Renal cortical epithelial cell (primary cell): ENCODE measurements at regions not wholly inside any gene's neighbourhood (a gene's known extent, or its start where the extent isn't known, plus 50 kb on each side); places are given as distances from the start of the nearest gene placed in this dataset.

Source experiments
- DNase-seq: peaks from one replicate; pipeline ENCODE4 v3.0.0-alpha.2; 2011; ENCODE audit warnings: low read depth

DNA sequence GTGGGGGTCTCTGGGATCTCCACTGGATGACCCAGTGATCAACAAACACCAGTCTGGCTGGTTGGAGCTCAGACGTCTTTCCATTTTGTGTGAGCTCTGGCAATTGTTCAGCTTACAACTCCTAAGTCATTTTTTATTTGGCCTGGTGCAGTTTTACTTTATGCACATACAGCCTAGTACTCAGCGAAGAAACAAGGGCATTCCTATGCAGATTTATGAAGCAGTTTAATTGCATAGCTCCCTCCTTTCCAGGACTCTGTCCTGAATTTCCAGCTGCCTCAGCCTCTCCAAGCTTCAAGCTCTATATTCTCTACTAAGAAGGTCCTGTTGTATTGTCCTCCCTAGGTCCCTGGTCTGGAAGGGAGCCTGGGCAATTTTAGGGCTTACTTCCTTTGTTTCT lies 145.6 kb upstream of the GALNT17 start:
- no peak for DNase-seq

DNA sequence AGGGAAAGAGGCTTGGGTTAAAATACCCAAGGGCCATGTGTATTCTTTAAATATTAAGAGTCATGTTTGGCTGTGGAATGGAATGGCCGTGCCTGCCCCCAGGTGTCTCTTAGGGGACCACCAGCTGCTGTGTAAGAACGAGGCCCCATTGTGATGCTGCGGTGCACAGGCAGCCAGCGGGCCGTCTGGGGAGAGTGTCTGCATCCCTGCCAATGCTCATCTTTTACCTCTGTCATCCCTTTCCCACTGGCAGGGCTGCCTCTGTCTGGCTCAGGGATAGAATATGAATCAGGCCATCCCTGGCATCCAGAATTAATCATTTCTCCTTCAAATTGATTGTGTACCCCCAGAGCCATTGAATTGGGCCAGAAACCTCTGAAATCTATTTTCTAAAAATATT lies 137.8 kb upstream of the GALNT17 start:
- no peak for DNase-seq

DNA sequence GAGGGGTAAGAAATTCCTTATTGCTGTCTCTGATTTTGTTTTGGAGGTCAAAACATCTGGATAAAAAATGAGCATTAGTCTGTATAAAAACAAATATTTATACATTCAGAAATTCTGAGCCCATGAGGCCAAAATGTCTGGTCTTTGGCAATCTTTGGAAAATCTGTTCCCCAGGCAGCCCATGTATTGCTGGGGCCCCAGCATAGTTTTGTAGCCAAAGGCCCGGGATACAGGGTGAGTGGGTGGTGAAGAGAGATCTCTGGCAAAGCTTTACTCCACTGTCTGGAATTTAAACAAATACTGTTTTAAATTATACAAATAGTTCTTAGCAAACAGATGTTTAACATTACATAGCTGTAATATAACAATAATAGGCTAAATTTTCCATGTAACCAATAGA lies 134.7 kb upstream of the GALNT17 start:
- DNase-seq = no peak

DNA sequence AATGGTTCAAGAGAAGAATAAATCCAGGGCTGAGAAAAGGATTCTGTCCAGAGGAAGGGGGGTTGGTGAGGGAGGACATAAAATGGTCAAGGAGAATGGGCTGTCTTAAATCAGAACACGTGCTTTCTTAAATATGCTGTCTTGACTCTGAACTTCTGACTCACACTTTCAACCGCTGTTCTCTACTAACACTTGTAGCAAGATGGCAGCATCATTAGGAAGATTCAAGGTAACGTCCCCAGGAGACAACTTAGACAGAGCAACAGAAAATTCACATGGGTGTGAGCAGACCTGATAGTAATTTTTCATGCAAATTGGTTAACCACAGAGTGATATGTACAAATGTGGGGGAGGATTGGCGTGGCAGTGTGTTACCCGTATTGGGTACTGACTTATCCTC lies 126.8 kb upstream of the GALNT17 start:
- DNase-seq = no peak

GRCh38 chr7:71009636-71010035 lies 122.3 kb upstream of the GALNT17 start:
- no peak for DNase-seq

DNA sequence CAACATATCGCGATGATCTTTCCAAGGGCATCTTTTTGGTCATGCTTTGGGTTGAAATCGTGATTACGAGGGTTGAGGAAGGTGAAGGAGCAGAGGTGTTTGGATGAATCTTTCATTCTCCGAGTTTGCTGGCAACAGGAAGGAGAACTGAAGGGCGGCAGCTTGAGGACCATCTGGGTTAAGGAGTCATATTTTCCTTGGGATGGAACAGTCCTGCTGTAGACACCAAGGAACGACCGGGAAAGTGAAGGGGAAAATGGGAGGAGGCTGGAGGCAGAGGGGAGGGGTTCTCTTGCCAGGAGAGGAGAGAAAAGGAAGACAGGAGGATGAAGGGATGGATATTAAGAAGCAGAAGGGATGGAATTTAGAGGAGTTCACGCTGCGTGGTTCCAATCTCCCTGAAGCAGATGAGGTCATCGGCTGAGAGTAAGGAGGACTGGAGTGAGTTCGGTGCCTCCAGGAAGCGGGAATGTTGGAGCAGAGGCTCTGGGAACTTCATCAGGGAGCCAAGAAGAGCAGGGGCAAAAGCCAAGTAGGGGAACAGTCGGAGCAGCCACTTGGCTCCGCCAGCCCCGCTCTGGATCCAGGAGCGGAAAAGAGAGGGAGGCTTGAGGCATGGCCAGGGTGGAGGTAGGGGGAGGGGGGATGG lies 116.6 kb upstream of the GALNT17 start:
- no peak for DNase-seq

DNA sequence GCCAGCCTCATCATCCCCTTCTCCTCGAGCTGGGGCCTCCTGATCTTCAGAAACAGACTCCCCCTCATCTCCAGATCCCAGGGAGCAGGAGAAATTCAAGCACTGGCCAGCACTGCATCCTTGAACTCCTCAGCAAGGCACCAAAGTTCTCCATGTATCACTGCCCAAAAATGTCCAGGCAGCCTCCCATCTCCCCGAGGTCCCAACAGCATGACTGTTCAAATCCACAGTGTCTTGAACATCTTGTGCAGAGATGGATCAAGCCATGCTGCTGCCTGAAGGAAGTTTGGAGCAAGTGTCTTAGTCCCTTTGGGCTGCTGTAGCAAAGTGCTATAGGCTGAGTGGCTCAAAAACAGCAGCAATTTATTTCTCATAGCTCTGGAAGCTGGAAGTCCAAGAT lies 115.5 kb upstream of the GALNT17 start:
- no peak for DNase-seq

DNA sequence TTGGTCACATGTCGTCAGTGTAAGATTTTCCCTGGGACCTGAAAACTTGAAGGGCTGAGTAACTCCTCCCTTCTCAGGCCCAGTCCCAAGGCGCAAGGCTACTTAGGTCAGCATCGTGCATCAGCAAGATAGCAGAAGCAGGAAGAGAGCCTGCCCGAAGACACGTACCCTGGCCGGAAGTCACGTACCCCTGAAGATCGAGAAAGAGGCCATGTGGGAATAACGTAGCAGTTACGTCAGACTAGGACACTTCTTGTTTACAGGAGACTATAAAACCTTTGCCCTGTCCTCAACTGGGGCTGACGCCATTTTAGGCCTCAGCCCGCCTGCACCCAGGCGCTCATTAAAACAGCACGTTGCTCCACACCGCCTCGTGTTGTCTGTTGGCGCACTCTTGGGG lies 114.3 kb upstream of the GALNT17 start:
- no peak for DNase-seq

DNA sequence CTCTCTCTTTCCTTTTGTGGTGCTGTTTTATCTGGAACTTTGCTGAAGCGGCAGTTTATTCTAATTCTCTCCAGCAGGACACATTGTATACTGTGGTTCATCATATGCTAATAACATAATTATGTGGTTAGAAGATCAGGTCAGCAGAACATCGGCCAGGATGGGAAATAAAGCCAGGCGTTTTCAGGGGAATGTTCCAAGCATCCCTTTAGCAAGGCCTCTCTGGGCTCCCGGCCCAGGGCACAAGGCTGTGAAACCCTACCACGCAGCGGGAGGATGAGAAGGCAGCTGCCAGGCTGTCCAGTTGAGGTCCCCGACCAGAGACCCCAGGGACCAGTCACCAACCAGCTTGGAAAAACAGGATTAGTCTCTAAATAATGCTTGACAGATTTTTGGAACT lies 112.2 kb upstream of the GALNT17 start:
- no peak for DNase-seq

DNA sequence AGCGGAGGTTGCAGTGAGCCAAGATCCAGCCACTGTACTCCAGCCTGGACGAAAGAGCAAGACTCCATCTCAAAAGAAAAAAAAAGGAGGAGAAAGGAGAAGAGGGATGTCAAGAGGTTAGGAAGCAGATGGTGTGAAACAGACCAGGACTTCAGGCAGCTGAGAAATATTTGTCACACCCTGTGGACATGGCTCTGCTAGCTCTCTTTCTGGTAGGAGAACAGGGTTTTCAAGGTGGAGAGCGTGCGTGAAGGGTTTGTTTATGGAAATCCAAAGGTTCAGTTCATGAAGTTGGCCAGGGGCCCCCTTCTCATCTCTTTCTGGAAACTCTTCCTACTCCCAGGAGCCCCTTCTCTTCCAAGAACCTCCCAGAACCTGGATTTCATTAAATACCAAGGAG lies 110.8 kb upstream of the GALNT17 start:
- no peak for DNase-seq

- no peak for DNase-seq
These were observed 105.3 kb upstream of the GALNT17 start for GRCh38 chr7:71026680-71027079.

- DNase-seq = no peak
These were observed 97.7 kb upstream of the GALNT17 start for GRCh38 chr7:71034243-71034642.

DNA sequence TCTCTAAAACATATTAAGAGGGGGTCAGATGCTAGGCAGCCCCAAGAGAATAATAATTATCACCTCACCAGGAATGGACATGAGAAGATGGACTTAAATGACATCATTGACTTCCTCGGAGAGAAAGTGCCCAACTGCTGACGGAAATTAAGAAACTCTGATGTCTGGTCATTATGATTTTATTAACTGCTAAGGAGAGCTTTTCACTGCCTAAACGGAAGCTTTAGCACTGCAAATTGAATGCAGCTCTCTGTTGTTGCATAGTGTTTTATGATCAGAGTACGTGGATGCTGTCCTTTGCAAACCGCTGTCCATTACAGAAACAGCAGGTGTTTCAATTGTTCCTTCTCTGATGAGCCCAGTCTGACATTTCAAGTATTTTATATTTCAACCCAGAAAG lies 89.4 kb upstream of the GALNT17 start:
- DNase-seq = no peak

- no peak for DNase-seq
These were observed 81.5 kb upstream of the GALNT17 start for GRCh38 chr7:71050492-71050891.

DNA sequence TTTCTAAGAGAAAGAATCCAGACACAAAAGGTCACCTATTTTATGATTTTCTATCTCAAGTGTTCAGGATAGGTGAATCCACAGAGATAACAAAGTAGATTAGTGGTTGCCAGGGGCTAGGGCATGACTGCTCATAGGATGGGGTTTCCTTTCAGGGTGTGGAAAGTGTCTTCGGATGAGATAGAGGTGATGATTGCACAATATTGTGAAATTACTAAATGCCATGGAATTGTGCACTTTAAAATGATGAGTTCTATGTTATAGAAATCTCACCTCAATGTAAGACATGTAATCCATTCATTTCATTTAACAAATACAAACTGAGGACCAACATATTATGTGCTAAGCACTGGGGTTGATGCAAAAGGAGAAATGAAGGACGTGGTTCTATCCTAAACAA lies 76.4 kb upstream of the GALNT17 start:
- DNase-seq = no peak

- DNase-seq = no peak
These were observed 54.0 kb upstream of the GALNT17 start for GRCh38 chr7:71077743-71078476.
